Lung (tissue), 11 donors: ENCODE measurements at regions not wholly inside any gene's neighbourhood (a gene's known extent, or its start where the extent isn't known, plus 50 kb on each side); places are given as distances from the start of the nearest gene placed in this dataset.
A peak's percentile ranks its signal among the peaks of the same experiment; 100 is the strongest.

Experiments
- ATAC-seq: fragments of 200-7000 bp; cut with Tn5 transposase; one replicate; pipeline ENCODE4 v1.9.1; 2020; ENCODE audit warnings: moderate number of reproducible peaks; ENCODE audit not compliant: insufficient read depth, low FRiP score
- DNase-seq, 3 donors: peaks; one replicate each; pipeline ENCODE4 v3.0.0-alpha.2; 2013 to 2017
- H3K27ac ChIP-seq, 2 donors: one replicate each; pipeline ENCODE4 v1.5.1; 2013; ENCODE audit warnings: mild to moderate bottlenecking in 2 of 2, moderate library complexity in 2 of 2, control low read depth in 1 of 2, inconsistent platforms in 1 of 2, low read depth in 1 of 2, low read length in 1 of 2
- H3K27me3 ChIP-seq, 3 donors: one replicate each; pipeline ENCODE4 v1.5.1; 2013; ENCODE audit warnings: low read length in 2 of 3; ENCODE audit not compliant: control insufficient read depth in 3 of 3, insufficient read depth in 3 of 3
- H3K36me3 ChIP-seq, 4 donors: one replicate each; pipeline ENCODE4 v1.5.1; 2013; ENCODE audit warnings: low read length in 4 of 4, mild to moderate bottlenecking in 1 of 4, moderate library complexity in 1 of 4; ENCODE audit not compliant: control insufficient read depth in 4 of 4, insufficient read depth in 4 of 4
- H3K4me1 ChIP-seq, 5 donors: one replicate each; pipeline ENCODE4 v1.5.1; 2013; ENCODE audit warnings: low read length in 5 of 5, mild to moderate bottlenecking in 2 of 5, moderate library complexity in 1 of 5; ENCODE audit not compliant: control insufficient read depth in 5 of 5, insufficient read depth in 5 of 5
- H3K4me3 ChIP-seq: one replicate; pipeline ENCODE4 v1.5.1; 2013; ENCODE audit warnings: mild to moderate bottlenecking, control low read depth, moderate library complexity
- H3K9ac ChIP-seq, 2 donors: one replicate each; pipeline ENCODE4 v1.5.1; 2013; ENCODE audit warnings: low read length in 2 of 2, control low read depth in 1 of 2; ENCODE audit not compliant: insufficient read depth in 1 of 2
- H3K9me3 ChIP-seq, 4 donors: one replicate each; pipeline ENCODE4 v1.5.1; 2013; ENCODE audit warnings: low read length in 3 of 4, mild to moderate bottlenecking in 1 of 4, moderate library complexity in 1 of 4; ENCODE audit not compliant: control insufficient read depth in 4 of 4, insufficient read depth in 3 of 4
- WGBS, 2 donors: extraction: QIAGEN DNeasy Blood & Tissue Kit; methylation state at CpG; one replicate each; pipeline ENCODE4 v1.1.7; 2013; 5-methylcytosine and 5-hydroxymethylcytosine counted together
- TF ChIP-seq, protein P1 (sequence below): IDR thresholded peaks from 2 replicates; pipeline ENCODE4 v1.5.1; 2012; ENCODE audit warnings: mild to moderate bottlenecking; ENCODE audit errors: control extremely low read depth, extremely low read depth
- donor health status: control.
- donor health status: control.
- donor health status: Bipolar disorder and iron deficiency.
- donor health status: healthy.
- donor health status: DM: yes; HTN: yes; CAD: no.

- DNase-seq: no peak
- WGBS, 2 donors: 84 to 88% methylated on average over 12 of the region's 12 CpGs
- peak overlapping the region in 1 of 2 donors; percentile 40 for H3K27ac ChIP-seq
These were observed 66.4 kb downstream of the LRRC32 start for GRCh38 chr11:76604081-76604625.

GRCh38 chr11:76603202-76603601, 67.3 kb downstream of the LRRC32 start:
- Histone ChIP-seq H3K4me3 (no peak overlapping the region), H3K36me3 (no peaks in the 10 kb centered on the region), H3K4me1 (peaks cover 4 to 25% (median 6%) of the 10 kb centered on the region in 5 donors), H3K27me3 (no peaks in the 10 kb centered on the region), H3K9me3 (peaks cover 0 to 3% (median 0%) of the 10 kb centered on the region in 4 donors), H3K27ac (peak overlapping the region in 1 of 2 donors; percentile 67), H3K9ac (no peak overlapping the region)
- DNase-seq (no peak), ATAC-seq (no peak)
- TF ChIP-seq, protein P1, sequence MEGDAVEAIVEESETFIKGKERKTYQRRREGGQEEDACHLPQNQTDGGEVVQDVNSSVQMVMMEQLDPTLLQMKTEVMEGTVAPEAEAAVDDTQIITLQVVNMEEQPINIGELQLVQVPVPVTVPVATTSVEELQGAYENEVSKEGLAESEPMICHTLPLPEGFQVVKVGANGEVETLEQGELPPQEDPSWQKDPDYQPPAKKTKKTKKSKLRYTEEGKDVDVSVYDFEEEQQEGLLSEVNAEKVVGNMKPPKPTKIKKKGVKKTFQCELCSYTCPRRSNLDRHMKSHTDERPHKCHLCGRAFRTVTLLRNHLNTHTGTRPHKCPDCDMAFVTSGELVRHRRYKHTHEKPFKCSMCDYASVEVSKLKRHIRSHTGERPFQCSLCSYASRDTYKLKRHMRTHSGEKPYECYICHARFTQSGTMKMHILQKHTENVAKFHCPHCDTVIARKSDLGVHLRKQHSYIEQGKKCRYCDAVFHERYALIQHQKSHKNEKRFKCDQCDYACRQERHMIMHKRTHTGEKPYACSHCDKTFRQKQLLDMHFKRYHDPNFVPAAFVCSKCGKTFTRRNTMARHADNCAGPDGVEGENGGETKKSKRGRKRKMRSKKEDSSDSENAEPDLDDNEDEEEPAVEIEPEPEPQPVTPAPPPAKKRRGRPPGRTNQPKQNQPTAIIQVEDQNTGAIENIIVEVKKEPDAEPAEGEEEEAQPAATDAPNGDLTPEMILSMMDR: no peak
- WGBS, 2 donors: 92 to 93% methylated on average over 4 of the region's 4 CpGs

More at GRCh38 chr11:76604081-76604625, 66.4 kb downstream of the LRRC32 start:
- peaks cover 0 to 3% (median 0%) of the 10 kb centered on the region in 4 donors for H3K9me3 ChIP-seq
- TF ChIP-seq, protein P1: no peak
- no peak overlapping the region for H3K4me3 ChIP-seq
- H3K4me1 ChIP-seq: peaks cover 4 to 21% (median 6%) of the 10 kb centered on the region in 5 donors
- H3K27me3 ChIP-seq: no peaks in the 10 kb centered on the region
- H3K9ac ChIP-seq: no peak overlapping the region
- H3K36me3 ChIP-seq: no peaks in the 10 kb centered on the region
- no peak for ATAC-seq
